Muscle of leg (tissue), 3 donors: ENCODE measurements at regions not wholly inside any gene's neighbourhood (a gene's known extent, or its start where the extent isn't known, plus 50 kb on each side); places are given as distances from the start of the nearest gene placed in this dataset.
A peak's percentile ranks its signal among the peaks of the same experiment; 100 is the strongest.
"Not testable (repeated sequence)": the region's sequence is repeated elsewhere in the genome, so short reads cannot be mapped to it uniquely, and the experiment has no call there.

Experiments used
- DNase-seq: peaks from one replicate; pipeline ENCODE4 v3.0.0; 2013
- H3K27ac ChIP-seq: one replicate; pipeline ENCODE4 v1.5.1; 2013; ENCODE audit warnings: mild to moderate bottlenecking, low read length, control low read depth
- H3K27me3 ChIP-seq: one replicate; pipeline ENCODE4 v1.6.1; 2013; ENCODE audit warnings: low read length; ENCODE audit not compliant: control insufficient read depth, insufficient read depth
- H3K36me3 ChIP-seq: one replicate; pipeline ENCODE4 v1.6.1; 2013; ENCODE audit warnings: low read length; ENCODE audit not compliant: control insufficient read depth, insufficient read depth
- H3K4me1 ChIP-seq: one replicate; pipeline ENCODE4 v1.6.1; 2013; ENCODE audit warnings: low read length; ENCODE audit not compliant: control insufficient read depth, insufficient read depth
- H3K4me3 ChIP-seq: one replicate; pipeline ENCODE4 v1.5.1; 2013; ENCODE audit warnings: low read length, control low read depth
- H3K9me3 ChIP-seq: replicated peaks from 2 replicates; pipeline ENCODE4 v1.6.1; 2013; ENCODE audit warnings: low read depth, low read length; ENCODE audit not compliant: control insufficient read depth
- WGBS: methylation state at CpG from one replicate; pipeline ENCODE4 v1.1.5; 2013; ENCODE audit warnings: missing lambda C conversion rate; ENCODE audit not compliant: insufficient coverage; 5-methylcytosine and 5-hydroxymethylcytosine counted together

- 67% methylated on average over 6 of the region's 30 CpGs for WGBS
- H3K9me3 ChIP-seq, H3K27me3 ChIP-seq, H3K36me3 ChIP-seq, H3K4me3 ChIP-seq, H3K4me1 ChIP-seq, DNase-seq, H3K27ac ChIP-seq: not testable (repeated sequence)
These were observed 420.6 kb downstream of the ZFHX3 start for GRCh38 chr16:72627182-72627896.

GRCh38 chr16:72626623-72627022, 421.3 kb downstream of the ZFHX3 start:
- Histone ChIP-seq H3K27ac (no peak overlapping the region), H3K4me3 (no peak overlapping the region), H3K9me3 (no peaks in the 10 kb centered on the region), H3K36me3 (no peaks in the 10 kb centered on the region), H3K4me1 (no peaks in the 10 kb centered on the region), H3K27me3 (no peaks in the 10 kb centered on the region)
- no peak for DNase-seq

- DNase-seq, result no peak
- Histone ChIP-seq H3K4me3 (no peak overlapping the region), H3K27me3 (no peaks in the 10 kb centered on the region), H3K9me3 (no peaks in the 10 kb centered on the region), H3K27ac (no peak overlapping the region), H3K4me1 (no peaks in the 10 kb centered on the region), H3K36me3 (no peaks in the 10 kb centered on the region)
- 30% methylated on average over 1 of the region's 3 CpGs for WGBS
These were observed 426.3 kb downstream of the ZFHX3 start for GRCh38 chr16:72621651-72622050.

GRCh38 chr16:72620853-72621252, 427.1 kb downstream of the ZFHX3 start:
- WGBS, result 80% methylated on average over 1 of the region's 2 CpGs
- no peak overlapping the region for H3K27ac ChIP-seq
- no peaks in the 10 kb centered on the region for H3K27me3 ChIP-seq

GRCh38 chr16:72620348-72620747, 427.6 kb downstream of the ZFHX3 start:
- Histone ChIP-seq H3K27me3 (no peaks in the 10 kb centered on the region), H3K4me3 (no peak overlapping the region), H3K4me1 (no peaks in the 10 kb centered on the region), H3K27ac (no peak overlapping the region), H3K9me3 (no peaks in the 10 kb centered on the region), H3K36me3 (no peaks in the 10 kb centered on the region)
- DNase-seq, result no peak
- WGBS, result 38% methylated on average over 2 of the region's 4 CpGs

More at GRCh38 chr16:72620853-72621252, 427.1 kb downstream of the ZFHX3 start:
- H3K4me1 ChIP-seq, result no peaks in the 10 kb centered on the region
- no peak for DNase-seq
- H3K36me3 ChIP-seq, result no peaks in the 10 kb centered on the region
- no peak overlapping the region for H3K4me3 ChIP-seq
- H3K9me3 ChIP-seq, result no peaks in the 10 kb centered on the region

GRCh38 chr16:72615856-72616255, 432.1 kb downstream of the ZFHX3 start:
- H3K36me3 ChIP-seq, result no peaks in the 10 kb centered on the region
- H3K4me3 ChIP-seq, result no peak overlapping the region
- H3K27ac ChIP-seq, result no peak overlapping the region
- WGBS, result no CpG with 5 or more reads among the region's 4 CpGs
- no peaks in the 10 kb centered on the region for H3K9me3 ChIP-seq
- DNase-seq, result no peak
- H3K4me1 ChIP-seq, result no peaks in the 10 kb centered on the region
- H3K27me3 ChIP-seq, result no peaks in the 10 kb centered on the region

GRCh38 chr16:72612718-72613117, 435.2 kb downstream of the ZFHX3 start:
- Histone ChIP-seq H3K4me3 (no peak overlapping the region), H3K27ac (no peak overlapping the region), H3K36me3 (no peaks in the 10 kb centered on the region), H3K4me1 (peaks cover 4% of the 10 kb centered on the region), H3K27me3 (no peaks in the 10 kb centered on the region), H3K9me3 (no peaks in the 10 kb centered on the region)
- DNase-seq, result no peak

- Histone ChIP-seq H3K9me3 (no peaks in the 10 kb centered on the region), H3K27ac (peak overlapping the region; percentile 43), H3K4me1 (peaks cover 4% of the 10 kb centered on the region), H3K4me3 (no peak overlapping the region), H3K36me3 (no peaks in the 10 kb centered on the region), H3K27me3 (no peaks in the 10 kb centered on the region)
- WGBS, result no CpG with 5 or more reads among the region's 2 CpGs
- DNase-seq, result peak; percentile 92
These were observed 435.7 kb downstream of the ZFHX3 start for GRCh38 chr16:72612256-72612655.

- Histone ChIP-seq H3K27me3 (no peaks in the 10 kb centered on the region), H3K27ac (no peak overlapping the region), H3K4me1 (peaks cover 4% of the 10 kb centered on the region), H3K4me3 (no peak overlapping the region), H3K36me3 (no peaks in the 10 kb centered on the region), H3K9me3 (no peaks in the 10 kb centered on the region)
- peak; percentile 11 for DNase-seq
- WGBS, result 36% methylated on average over 2 of the region's 3 CpGs
These were observed 438.0 kb upstream of the PMFBP1 start for GRCh38 chr16:72609933-72610332.

GRCh38 chr16:72609066-72609465, 437.1 kb upstream of the PMFBP1 start:
- WGBS, result no CpG with 5 or more reads among the region's 1 CpG
- Histone ChIP-seq H3K27me3 (no peaks in the 10 kb centered on the region), H3K36me3 (no peaks in the 10 kb centered on the region), H3K4me3 (no peak overlapping the region), H3K4me1 (peaks cover 4% of the 10 kb centered on the region), H3K9me3 (no peaks in the 10 kb centered on the region), H3K27ac (no peak overlapping the region)
- peak; percentile 82 for DNase-seq

- no peak overlapping the region for H3K4me3 ChIP-seq
- no CpG with 5 or more reads among the region's 3 CpGs for WGBS
- H3K4me1 ChIP-seq, result peaks cover 4% of the 10 kb centered on the region
- DNase-seq, result no peak
- H3K27ac ChIP-seq, result no peak overlapping the region
- H3K9me3 ChIP-seq, result no peaks in the 10 kb centered on the region
- no peaks in the 10 kb centered on the region for H3K27me3 ChIP-seq
- no peaks in the 10 kb centered on the region for H3K36me3 ChIP-seq
These were observed 432.4 kb upstream of the PMFBP1 start for GRCh38 chr16:72604375-72604774.
